Posterior cingulate gyrus (tissue), 11 donors: ENCODE measurements at regions not wholly inside any gene's neighbourhood (a gene's known extent, or its start where the extent isn't known, plus 50 kb on each side); places are given as distances from the start of the nearest gene placed in this dataset.

ENCODE experiments used
- DNase-seq, 10 donors: peaks; one replicate each; pipeline versions ENCODE4 v3.0.0 to v3.0.0-alpha.2; 2020 to 2021; ENCODE audit warnings: mixed read lengths in 3 of 10
- intact Hi-C: fragments of 100-400 bp; cut with DNase I; formaldehyde crosslinking; loops from one replicate; pipeline ENCODE4 v1.15.1; 2023

GRCh38 chr15:79230766-79231165 is 51.8 kb upstream of the ANKRD34C start:
- intact Hi-C loops, result no loop called here

GRCh38 chr15:79222808-79223207 is 59.7 kb upstream of the ANKRD34C start:
- intact Hi-C loops, result no loop called here
- DNase-seq, result no peak

More at GRCh38 chr15:79230766-79231165, 51.8 kb upstream of the ANKRD34C start:
- DNase-seq, result no peak

GRCh38 chr15:79221696-79222095 is 60.8 kb upstream of the ANKRD34C start:
- intact Hi-C loops, result no loop called here
- no peak for DNase-seq

GRCh38 chr15:79219393-79220056 is 63.0 kb upstream of the ANKRD34C start:
- DNase-seq, result peak in 1 of 10 donors; percentile 77
- intact Hi-C loops, result no loop called here

- no peak for DNase-seq
- intact Hi-C loops, result no loop called here
Measured at GRCh38 chr15:79218588-79219200, 63.8 kb upstream of the ANKRD34C start.

- DNase-seq, result no peak
- intact Hi-C loops, result no loop called here
Measured at GRCh38 chr15:79213650-79214049, 68.9 kb upstream of the ANKRD34C start.

- no peak for DNase-seq
- intact Hi-C loops, result no loop called here
Measured at GRCh38 chr15:79212589-79213157, 69.8 kb upstream of the ANKRD34C start.

GRCh38 chr15:79211481-79211880 is 71.0 kb upstream of the ANKRD34C start:
- intact Hi-C loops, result no loop called here
- DNase-seq, result no peak

GRCh38 chr15:79209690-79210089 is 72.8 kb upstream of the ANKRD34C start:
- intact Hi-C loops, result no loop called here
- DNase-seq, result no peak

- intact Hi-C loops, result no loop called here
- no peak for DNase-seq
Measured at GRCh38 chr15:79209116-79209515, 73.4 kb upstream of the ANKRD34C start.

GRCh38 chr15:79208179-79208578 is 74.3 kb upstream of the ANKRD34C start:
- DNase-seq, result no peak
- intact Hi-C loops, result no loop called here

GRCh38 chr15:79206940-79207339 is 75.6 kb upstream of the ANKRD34C start:
- intact Hi-C loops, result no loop called here

GRCh38 chr15:79204886-79205675 is 77.4 kb upstream of the ANKRD34C start:
- intact Hi-C loops, result no loop called here

More at GRCh38 chr15:79206940-79207339, 75.6 kb upstream of the ANKRD34C start:
- DNase-seq, result no peak

GRCh38 chr15:79198461-79198860 is 84.1 kb upstream of the ANKRD34C start:
- DNase-seq, result peak in 1 of 10 donors; percentile 65
- intact Hi-C loops, result no loop called here

More at GRCh38 chr15:79204886-79205675, 77.4 kb upstream of the ANKRD34C start:
- DNase-seq, result no peak

- intact Hi-C loops, result no loop called here
- peak in 1 of 10 donors; percentile 8 for DNase-seq
Measured at GRCh38 chr15:79197285-79197684, 85.2 kb upstream of the ANKRD34C start.

- DNase-seq, result peak in 1 of 10 donors; percentile 62
- intact Hi-C loops, result no loop called here
Measured at GRCh38 chr15:79195802-79196201, 86.7 kb upstream of the ANKRD34C start.

- DNase-seq, result peak in 1 of 10 donors; percentile 46
- intact Hi-C loops, result no loop called here
Measured at GRCh38 chr15:79195239-79195638, 87.3 kb upstream of the ANKRD34C start.

GRCh38 chr15:79194386-79194785 is 88.1 kb upstream of the ANKRD34C start:
- no peak for DNase-seq
- intact Hi-C loops, result no loop called here

- DNase-seq, result no peak
- intact Hi-C loops, result no loop called here
Measured at GRCh38 chr15:79193549-79193948, 89.0 kb upstream of the ANKRD34C start.

GRCh38 chr15:79193103-79193502 is 89.4 kb upstream of the ANKRD34C start:
- no peak for DNase-seq
- intact Hi-C loops, result no loop called here

- intact Hi-C loops, result no loop called here
- DNase-seq, result no peak
Measured at GRCh38 chr15:79192462-79193036, 90.0 kb upstream of the ANKRD34C start.
